Tibial nerve (tissue), 4 donors: ENCODE measurements at regions not wholly inside any gene's neighbourhood (a gene's known extent, or its start where the extent isn't known, plus 50 kb on each side); places are given as distances from the start of the nearest gene placed in this dataset.
A peak's percentile ranks its signal among the peaks of the same experiment; 100 is the strongest.

Experiments
- DNase-seq, 2 donors: peaks; one replicate each; pipeline ENCODE4 v3.0.0-alpha.2; 2019; ENCODE audit warnings: low spot score in 2 of 2
- H3K27ac ChIP-seq, 4 donors: fragments of 200-600 bp; sonication (generic) in 3 of 4; one replicate each; pipeline ENCODE4 v1.5.1; 2017 to 2019; ENCODE audit warnings: mild to moderate bottlenecking in 1 of 4
- H3K27me3 ChIP-seq, 2 donors: fragments of 200-600 bp; sonication (generic) in 1 of 2; one replicate each; pipeline versions ENCODE4 v1.5.1 to v1.6.0; 2017 to 2019
- H3K36me3 ChIP-seq, 3 donors: fragments of 200-600 bp; sonication (generic); one replicate each; pipeline ENCODE4 v1.5.1; 2018 to 2019
- H3K4me1 ChIP-seq, 4 donors: fragments of 200-600 bp; sonication (generic) in 3 of 4; one replicate each; pipeline ENCODE4 v1.5.1; 2017 to 2019
- H3K4me3 ChIP-seq, 4 donors: fragments of 200-600 bp; sonication (generic) in 3 of 4; one replicate each; pipeline ENCODE4 v1.5.1; 2017 to 2019; ENCODE audit warnings: mild to moderate bottlenecking in 1 of 4, moderate library complexity in 1 of 4
- H3K9me3 ChIP-seq, 4 donors: fragments of 200-600 bp; sonication (generic) in 3 of 4; one replicate each; pipeline ENCODE4 v1.5.1; 2017 to 2019
- CTCF ChIP-seq, 5 experiments: fragments of 200-600 bp in 3 of 5; fragments of 450-650 bp in 2 of 5; sonication (generic) in 3 of 5; IDR thresholded peaks; one replicate each; pipeline ENCODE4 v1.5.1; 2016 to 2019; ENCODE audit warnings: antibody characterized with exemption in 5 of 5, mild to moderate bottlenecking in 3 of 5, moderate library complexity in 2 of 5
- EP300 ChIP-seq, 2 donors: sonication (generic); formaldehyde crosslinking; IDR thresholded peaks; one replicate each; pipeline ENCODE4 v1.6.1; 2017; ENCODE audit warnings: antibody characterized with exemption in 2 of 2, mild to moderate bottlenecking in 1 of 2
- POLR2A ChIP-seq, 2 donors: fragments of 450-650 bp; IDR thresholded peaks; one replicate each; pipeline ENCODE4 v1.6.1; 2017; ENCODE audit warnings: antibody characterized with exemption in 2 of 2, mild to moderate bottlenecking in 2 of 2, moderate library complexity in 2 of 2
- WGBS, 2 donors: methylation state at CpG; one replicate each; pipeline ENCODE4 v1.1.5; 2018; 5-methylcytosine and 5-hydroxymethylcytosine counted together

- Histone ChIP-seq H3K4me1 (no peaks in the 10 kb centered on the region), H3K27me3 (no peaks in the 10 kb centered on the region), H3K9me3 (no peaks in the 10 kb centered on the region), H3K27ac (no peak overlapping the region), H3K4me3 (no peak overlapping the region), H3K36me3 (no peaks in the 10 kb centered on the region)
- TF ChIP-seq EP300 (IDR thresholded peaks at IDR 0.05) (no peak), CTCF (IDR thresholded peaks at IDR 0.05) (no peak), POLR2A (IDR thresholded peaks at IDR 0.05) (no peak)
- 88 to 91% methylated on average over 4 of the region's 4 CpGs for WGBS, 2 donors
- no peak for DNase-seq
Observed at GRCh38 chr11:127238321-127238720, 237.8 kb upstream of the KIRREL3 start.

- TF ChIP-seq EP300 (IDR thresholded peaks at IDR 0.05) (no peak), POLR2A (IDR thresholded peaks at IDR 0.05) (no peak), CTCF (IDR thresholded peaks at IDR 0.05) (no peak)
Observed at GRCh38 chr11:127236776-127237175, 236.2 kb upstream of the KIRREL3 start.

GRCh38 chr11:127233998-127234397 is 233.4 kb upstream of the KIRREL3 start:
- no peaks in the 10 kb centered on the region for H3K4me1 ChIP-seq
- 42% methylated on average over 3 of the region's 3 CpGs for WGBS, 2 donors
- H3K36me3 ChIP-seq: no peaks in the 10 kb centered on the region
- H3K27me3 ChIP-seq: no peaks in the 10 kb centered on the region
- H3K9me3 ChIP-seq: no peaks in the 10 kb centered on the region
- TF ChIP-seq CTCF (IDR thresholded peaks at IDR 0.05) (no peak), POLR2A (IDR thresholded peaks at IDR 0.05) (no peak), EP300 (IDR thresholded peaks at IDR 0.05) (no peak)
- H3K4me3 ChIP-seq: no peak overlapping the region
- DNase-seq: no peak
- no peak overlapping the region for H3K27ac ChIP-seq

More at GRCh38 chr11:127236776-127237175, 236.2 kb upstream of the KIRREL3 start:
- no peak overlapping the region for H3K27ac ChIP-seq
- H3K27me3 ChIP-seq: no peaks in the 10 kb centered on the region
- DNase-seq: no peak
- H3K9me3 ChIP-seq: no peaks in the 10 kb centered on the region
- WGBS, 2 donors: 70 to 80% methylated on average over 1 of the region's 1 CpG
- H3K4me3 ChIP-seq: no peak overlapping the region
- no peaks in the 10 kb centered on the region for H3K4me1 ChIP-seq
- H3K36me3 ChIP-seq: no peaks in the 10 kb centered on the region

- no peak for DNase-seq
- 75 to 88% methylated on average over 3 of the region's 3 CpGs for WGBS, 2 donors
- Histone ChIP-seq H3K36me3 (no peaks in the 10 kb centered on the region), H3K27me3 (no peaks in the 10 kb centered on the region), H3K9me3 (no peaks in the 10 kb centered on the region), H3K4me3 (no peak overlapping the region), H3K27ac (no peak overlapping the region), H3K4me1 (no peaks in the 10 kb centered on the region)
- TF ChIP-seq EP300 (IDR thresholded peaks at IDR 0.05): no peak
- TF ChIP-seq POLR2A (IDR thresholded peaks at IDR 0.05): no peak
- no peak for TF ChIP-seq CTCF (IDR thresholded peaks at IDR 0.05)
Observed at GRCh38 chr11:127230392-127230791, 229.8 kb upstream of the KIRREL3 start.

- TF ChIP-seq EP300 (IDR thresholded peaks at IDR 0.05) (no peak), CTCF (IDR thresholded peaks at IDR 0.05) (no peak), POLR2A (IDR thresholded peaks at IDR 0.05) (no peak)
- Histone ChIP-seq H3K27ac (peak overlapping the region in 2 of 4 donors; percentile 16 to 58), H3K36me3 (no peaks in the 10 kb centered on the region), H3K4me3 (no peak overlapping the region), H3K4me1 (no peaks in the 10 kb centered on the region), H3K27me3 (no peaks in the 10 kb centered on the region), H3K9me3 (no peaks in the 10 kb centered on the region)
- 45 to 47% methylated on average over 2 of the region's 2 CpGs for WGBS, 2 donors
- no peak for DNase-seq
Observed at GRCh38 chr11:127226949-127227348, 226.4 kb upstream of the KIRREL3 start.
